Stimulated activated naive CD8-positive, alpha-beta T cell treated with anti-CD3 and anti-CD28 coated beads, Interleukin-15, amount 100 ng/mL, for 72 hours (primary cell): ENCODE measurements at regions not wholly inside any gene's neighbourhood (a gene's known extent, or its start where the extent isn't known, plus 50 kb on each side); places are given as distances from the start of the nearest gene placed in this dataset.

Source experiments
- ATAC-seq: fragments of 150-1000 bp; cut with Tn5 transposase; 2 replicates; pipeline ENCODE4 v1.10.0; 2021; ENCODE audit warnings: mild to moderate bottlenecking, moderate library complexity
- DNase-seq, 2 donors: peaks; one replicate each; pipeline ENCODE4 v3.0.0; 2021 to 2022
- H3K27ac Mint-ChIP-seq, 2 donors: one replicate each; pipeline ENCODE4 v1.8.0; 2022; ENCODE audit warnings: mild to moderate bottlenecking in 2 of 2, mixed read lengths in 2 of 2, moderate library complexity in 2 of 2
- H3K27me3 Mint-ChIP-seq: one replicate; pipeline ENCODE4 v1.8.0; 2022; ENCODE audit warnings: mixed read lengths
- H3K4me1 Mint-ChIP-seq: one replicate; pipeline ENCODE4 v1.8.0; 2022; ENCODE audit warnings: mild to moderate bottlenecking, mixed read lengths
- H3K4me3 Mint-ChIP-seq, 2 donors: one replicate each; pipeline ENCODE4 v1.8.0; 2022; ENCODE audit warnings: mild to moderate bottlenecking in 2 of 2, mixed read lengths in 2 of 2, moderate library complexity in 1 of 2
- H3K9me3 Mint-ChIP-seq, 2 donors: one replicate each; pipeline ENCODE4 v1.8.0; 2022; ENCODE audit warnings: mixed read lengths in 2 of 2

DNA sequence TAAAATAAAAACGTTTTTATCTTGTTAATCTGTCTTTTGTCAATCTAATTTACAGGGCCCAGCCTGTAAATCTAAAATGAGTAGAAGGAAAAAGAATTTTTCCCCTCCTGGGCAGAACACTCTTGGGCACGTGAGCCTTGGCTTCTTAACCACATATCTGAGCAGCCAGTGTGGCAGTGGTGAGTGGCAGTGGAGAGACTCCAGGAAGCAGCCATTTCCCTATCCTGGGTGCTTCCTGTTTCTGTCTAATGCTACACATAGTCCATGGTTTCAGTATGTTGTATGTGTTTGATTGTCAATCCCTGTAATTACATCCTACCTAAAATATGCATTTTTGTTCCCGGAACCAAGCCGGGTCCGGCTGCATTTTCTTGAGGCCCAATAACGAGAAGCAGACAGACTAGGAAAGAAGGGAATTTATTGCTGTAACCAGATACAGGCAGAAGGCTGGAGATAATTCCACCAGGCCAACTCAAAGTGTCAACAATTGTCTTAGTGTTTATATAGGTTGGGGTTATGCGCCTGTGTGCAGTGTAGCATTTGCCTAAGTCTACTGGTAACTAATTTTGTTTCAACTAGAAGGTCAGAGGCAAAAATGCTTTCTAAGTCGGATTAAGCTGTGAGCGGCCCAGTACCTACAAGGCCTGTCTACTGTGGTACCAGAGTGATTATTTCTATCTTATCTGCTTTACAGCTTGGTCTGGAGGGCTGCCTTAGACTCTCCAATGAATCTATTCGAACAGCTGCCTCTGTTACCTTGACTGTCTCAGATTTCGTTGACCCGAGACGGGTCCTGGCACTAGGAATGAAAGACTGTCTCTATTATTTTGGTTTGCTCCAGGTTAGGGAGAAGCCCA, 82.4 kb upstream of the RESF1 start:
- Mint-ChIP-seq H3K9me3 (peaks cover 29 to 40% of the 10 kb centered on the region in 2 donors), H3K27me3 (no peaks in the 10 kb centered on the region), H3K27ac (peak overlapping the region; percentile 49 to 59), H3K4me1 (peaks cover 26% of the 10 kb centered on the region), H3K4me3 (no peak overlapping the region)
- no peak for DNase-seq
- ATAC-seq = no peak

DNA sequence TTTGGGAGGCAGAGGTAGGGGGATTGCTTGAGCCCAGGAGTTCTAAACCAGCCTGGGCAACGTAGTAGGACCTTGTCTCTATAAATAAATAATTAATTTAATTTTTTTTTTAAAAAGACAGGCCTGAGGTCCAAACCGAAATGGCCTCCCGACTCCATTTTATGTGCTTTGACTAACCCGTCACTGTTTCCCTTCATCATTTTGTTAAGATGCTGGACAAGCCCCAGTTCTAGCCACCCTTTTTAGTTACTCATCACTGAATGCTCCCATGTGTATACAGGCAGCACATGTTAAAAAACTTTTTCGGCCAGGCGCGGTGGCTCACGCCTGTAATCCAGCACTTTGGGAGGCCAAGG, 83.6 kb upstream of the RESF1 start:
- H3K4me3 Mint-ChIP-seq = peak overlapping the region; percentile 81 to 84
- peak overlapping the region; percentile 100 for H3K27ac Mint-ChIP-seq
- peaks cover 26% of the 10 kb centered on the region for H3K4me1 Mint-ChIP-seq
- H3K9me3 Mint-ChIP-seq = peaks cover 29 to 47% of the 10 kb centered on the region in 2 donors
- no peak for ATAC-seq
- DNase-seq = no peak
- H3K27me3 Mint-ChIP-seq = no peaks in the 10 kb centered on the region

DNA sequence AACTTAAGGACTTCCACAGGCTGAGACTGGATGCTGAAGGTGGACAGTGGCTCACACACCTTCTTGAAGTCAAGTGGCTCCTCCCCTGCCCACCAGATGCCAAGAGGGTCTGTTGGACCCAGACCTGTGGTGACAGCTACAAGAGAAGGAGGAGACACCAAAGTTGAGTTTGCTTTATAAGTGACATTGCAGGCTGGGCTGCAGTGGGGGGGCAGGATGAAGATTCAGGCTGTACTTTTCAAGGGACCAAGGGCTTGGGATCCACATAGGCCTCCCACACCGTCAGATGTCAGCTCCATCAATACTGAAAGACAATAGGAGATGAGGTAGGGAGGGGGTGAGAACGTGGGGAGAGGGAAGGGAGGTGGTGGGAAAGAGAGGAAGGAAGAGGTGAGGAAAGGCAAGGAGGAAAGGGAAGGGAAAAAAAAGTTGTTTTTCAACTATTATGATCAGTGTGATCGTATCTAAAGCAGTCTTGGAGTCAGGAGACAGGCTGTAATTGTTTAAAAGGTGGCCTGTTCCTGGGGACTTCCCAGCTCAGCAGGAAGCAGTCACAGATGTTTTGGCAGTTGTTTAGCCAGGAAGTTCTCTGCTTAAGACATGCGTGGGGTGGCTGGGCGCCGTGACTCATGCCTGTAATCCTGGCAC, 84.1 kb upstream of the RESF1 start:
- no peaks in the 10 kb centered on the region for H3K27me3 Mint-ChIP-seq
- peak overlapping the region; percentile 81 to 84 for H3K4me3 Mint-ChIP-seq
- peaks cover 26% of the 10 kb centered on the region for H3K4me1 Mint-ChIP-seq
- DNase-seq (peak; percentile 49 to 80), ATAC-seq (peak; percentile 98)
- H3K27ac Mint-ChIP-seq = peak overlapping the region; percentile 100
- H3K9me3 Mint-ChIP-seq = peaks cover 27 to 47% of the 10 kb centered on the region in 2 donors

DNA sequence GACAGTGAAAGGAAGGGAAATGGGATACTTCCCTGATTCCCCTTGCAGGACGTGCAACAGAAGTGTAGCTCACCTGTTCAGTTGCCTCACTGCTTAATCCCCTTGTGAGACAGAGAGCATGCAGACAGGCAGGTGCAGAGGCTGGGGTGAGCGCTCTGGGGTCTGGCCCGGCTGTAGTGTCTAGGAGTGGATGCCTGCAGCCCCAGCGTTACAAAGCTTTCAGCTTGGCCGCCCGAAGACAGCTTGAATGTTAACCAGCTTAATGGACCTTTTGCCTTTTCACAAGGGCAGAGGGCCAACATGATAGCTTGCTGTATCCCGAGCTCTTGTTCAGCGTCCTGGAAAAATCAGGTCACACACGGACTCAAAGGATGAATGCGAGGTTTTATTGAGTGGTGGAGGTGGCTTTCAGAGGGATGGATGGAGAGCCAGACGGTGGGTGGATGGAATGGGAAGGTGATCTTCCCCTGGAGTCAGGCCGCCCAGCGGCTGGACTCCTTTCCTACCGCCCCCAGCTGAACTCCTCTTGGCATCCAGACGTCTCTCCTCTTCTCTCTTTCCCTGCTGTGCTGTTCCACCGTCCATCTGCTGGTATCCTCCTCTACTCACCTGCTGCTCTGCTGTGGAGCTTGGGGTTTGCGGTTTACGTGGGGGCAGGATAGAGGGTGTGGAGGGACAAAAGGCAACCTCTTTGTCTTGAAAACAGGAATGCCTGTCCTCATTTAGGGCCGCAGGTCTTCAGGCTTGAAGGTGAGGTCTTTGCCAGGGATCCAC, 86.2 kb upstream of the RESF1 start:
- H3K27ac Mint-ChIP-seq = peak overlapping the region in 1 of 2 donors; percentile 49
- peaks cover 28% of the 10 kb centered on the region for H3K4me1 Mint-ChIP-seq
- no peak overlapping the region for H3K4me3 Mint-ChIP-seq
- H3K27me3 Mint-ChIP-seq = no peaks in the 10 kb centered on the region
- H3K9me3 Mint-ChIP-seq = peaks cover 13 to 37% of the 10 kb centered on the region in 2 donors
- DNase-seq = no peak
- no peak for ATAC-seq

DNA sequence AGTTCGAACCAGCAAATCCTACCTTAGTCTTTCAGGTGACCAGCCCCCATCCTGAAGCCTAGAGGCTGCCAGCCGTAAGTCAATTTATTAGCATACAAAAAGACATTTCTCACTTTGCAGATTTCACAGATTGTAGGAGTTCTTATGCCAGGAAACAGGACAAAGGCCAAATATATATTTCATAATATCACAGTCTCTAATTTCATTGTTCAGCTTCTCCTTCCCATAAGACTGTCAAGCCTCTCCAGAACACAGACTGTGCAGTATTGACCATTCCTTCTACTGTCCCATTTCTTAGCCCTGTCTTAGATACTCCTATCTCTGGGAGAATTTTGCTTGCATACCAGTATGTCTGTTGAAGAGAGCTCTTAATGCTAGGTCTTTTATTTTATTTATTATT, 89.2 kb upstream of the RESF1 start:
- Mint-ChIP-seq H3K9me3 (peaks cover 12 to 33% of the 10 kb centered on the region in 2 donors), H3K27ac (no peak overlapping the region), H3K4me3 (no peak overlapping the region), H3K27me3 (no peaks in the 10 kb centered on the region), H3K4me1 (peaks cover 23% of the 10 kb centered on the region)
- ATAC-seq (no peak), DNase-seq (no peak)

DNA sequence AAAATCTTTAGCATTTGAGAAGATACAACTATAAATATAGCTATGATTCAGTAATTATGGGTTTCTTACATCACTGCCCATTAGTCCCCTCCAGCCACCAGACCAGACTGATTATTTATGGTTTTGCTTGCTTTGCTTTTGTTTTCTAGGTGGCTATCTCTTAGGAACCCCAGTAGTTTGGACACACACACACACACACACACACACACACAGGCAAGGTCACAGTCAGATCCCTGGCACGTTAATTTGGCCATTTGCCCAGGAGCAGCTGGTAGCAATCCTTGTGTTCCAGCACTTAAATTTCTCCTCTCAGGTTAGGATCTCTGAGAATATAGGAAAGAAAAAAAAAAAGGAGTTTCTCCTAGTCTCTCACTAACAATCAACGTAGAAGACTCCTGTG, 90.2 kb upstream of the RESF1 start:
- Mint-ChIP-seq H3K4me3 (no peak overlapping the region), H3K4me1 (peaks cover 13% of the 10 kb centered on the region), H3K27me3 (no peaks in the 10 kb centered on the region), H3K9me3 (peaks cover 6 to 23% of the 10 kb centered on the region in 2 donors), H3K27ac (no peak overlapping the region)
- DNase-seq (no peak), ATAC-seq (no peak)

DNA sequence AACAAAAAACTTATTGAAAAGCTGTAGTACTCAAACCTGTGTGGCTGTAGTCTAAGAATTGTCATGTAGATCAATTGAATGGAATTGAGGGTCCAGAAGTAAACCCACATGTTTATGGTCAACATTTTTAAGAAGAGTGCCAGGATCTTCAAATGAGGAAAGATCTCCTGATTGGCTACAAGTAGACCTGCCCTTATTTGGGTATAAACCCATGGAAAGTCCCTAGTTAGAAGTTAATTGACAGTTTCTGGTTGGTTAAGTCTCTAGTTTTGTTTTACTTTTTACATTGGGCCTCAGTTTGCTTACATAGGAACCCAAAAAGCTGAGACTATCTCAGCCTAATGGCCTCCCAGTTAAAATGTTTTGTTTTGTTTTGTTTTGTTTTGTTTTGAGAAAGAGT, 91.9 kb upstream of the RESF1 start:
- H3K4me3 Mint-ChIP-seq = no peak overlapping the region
- H3K27me3 Mint-ChIP-seq = no peaks in the 10 kb centered on the region
- ATAC-seq (no peak), DNase-seq (no peak)
- H3K4me1 Mint-ChIP-seq = peaks cover 11% of the 10 kb centered on the region
- H3K27ac Mint-ChIP-seq = peak overlapping the region in 1 of 2 donors; percentile 65
- H3K9me3 Mint-ChIP-seq = peaks cover 1 to 9% of the 10 kb centered on the region in 2 donors

DNA sequence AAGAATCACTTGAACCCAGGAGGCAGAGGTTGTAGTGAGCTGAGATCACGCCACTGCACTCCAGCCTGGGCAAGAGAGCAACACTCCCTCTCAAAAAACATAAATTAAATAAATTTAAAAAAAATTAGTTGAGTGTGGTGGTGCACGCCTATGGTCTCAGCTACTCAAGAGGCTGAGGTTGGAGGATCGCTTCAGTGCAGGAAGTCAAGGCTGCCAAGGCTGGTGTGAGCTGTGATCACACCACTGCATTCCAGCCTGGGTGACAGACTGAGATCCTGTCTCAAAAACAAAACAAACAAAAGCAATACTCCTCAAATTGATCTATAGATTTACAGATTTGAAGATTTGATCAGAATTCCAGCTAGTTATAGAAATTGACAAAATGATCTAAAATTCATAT, 92.7 kb upstream of the RESF1 start:
- DNase-seq = no peak
- peaks cover 15% of the 10 kb centered on the region for H3K4me1 Mint-ChIP-seq
- H3K9me3 Mint-ChIP-seq = peaks cover 0 to 5% of the 10 kb centered on the region in 2 donors
- H3K27ac Mint-ChIP-seq = no peak overlapping the region
- H3K27me3 Mint-ChIP-seq = no peaks in the 10 kb centered on the region
- ATAC-seq = no peak
- no peak overlapping the region for H3K4me3 Mint-ChIP-seq

DNA sequence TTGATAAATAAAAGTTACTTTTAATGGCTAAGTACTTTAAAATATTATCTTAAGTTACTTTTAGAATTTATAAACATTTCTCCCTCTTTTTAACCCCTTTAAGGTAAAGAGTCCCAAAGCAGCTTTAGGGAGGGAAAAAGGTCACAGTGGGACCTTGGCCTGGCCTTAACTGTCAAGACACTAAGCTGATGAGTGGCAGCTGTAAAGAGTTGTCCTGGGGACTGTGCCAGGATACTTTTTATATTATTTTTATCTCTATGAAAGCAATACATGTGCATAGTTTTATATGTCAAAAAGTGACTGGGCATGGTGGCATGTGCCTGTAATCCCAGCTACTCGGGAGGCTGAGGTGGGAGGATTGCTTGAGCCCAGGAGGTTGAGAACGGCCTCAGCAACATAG, 94.2 kb upstream of the RESF1 start:
- ATAC-seq (no peak), DNase-seq (no peak)
- H3K27me3 Mint-ChIP-seq = no peaks in the 10 kb centered on the region
- no peak overlapping the region for H3K4me3 Mint-ChIP-seq
- H3K27ac Mint-ChIP-seq = no peak overlapping the region
- H3K4me1 Mint-ChIP-seq = peaks cover 21% of the 10 kb centered on the region
- H3K9me3 Mint-ChIP-seq = peaks cover 0 to 6% of the 10 kb centered on the region in 2 donors

DNA sequence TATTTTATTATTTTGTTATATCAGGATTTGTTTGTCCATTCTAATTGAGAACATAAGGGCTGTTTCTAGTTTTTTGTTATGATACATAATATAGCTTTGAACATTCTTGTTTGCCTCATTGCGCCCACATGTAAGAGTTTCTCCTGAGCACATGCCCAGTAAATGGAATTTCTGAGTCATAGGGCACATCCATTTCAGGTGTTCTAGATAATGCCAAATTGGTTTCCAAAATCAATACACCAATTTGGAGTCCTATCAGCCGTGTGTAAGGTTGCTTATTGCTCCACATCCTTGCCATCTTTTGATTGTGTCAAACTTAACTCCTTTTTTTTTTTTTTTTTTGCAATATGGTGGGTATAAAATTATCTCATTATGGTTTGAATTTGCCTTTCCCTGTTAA, 97.9 kb upstream of the RESF1 start:
- no peaks in the 10 kb centered on the region for H3K27me3 Mint-ChIP-seq
- no peak for ATAC-seq
- H3K4me3 Mint-ChIP-seq = no peak overlapping the region

DNA sequence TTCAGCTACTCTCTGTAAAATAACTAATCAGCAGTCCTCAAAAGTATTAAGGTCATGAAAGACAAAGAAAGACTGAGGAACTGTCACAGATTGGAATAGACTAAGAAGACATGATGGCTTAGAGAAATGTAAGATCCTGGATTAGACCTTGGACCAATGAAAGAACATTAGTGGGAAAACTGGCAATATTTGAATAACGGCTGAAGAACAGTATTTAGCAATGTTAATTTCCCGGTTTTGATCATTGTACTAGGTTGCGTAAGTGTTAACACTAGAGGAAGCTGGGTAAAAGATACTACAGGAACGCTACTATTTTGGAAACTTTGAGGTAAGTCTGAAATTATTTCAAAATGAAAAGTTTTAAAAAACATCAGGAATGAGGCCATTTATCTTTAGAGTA, 98.8 kb upstream of the RESF1 start:
- peaks cover 19% of the 10 kb centered on the region for H3K4me1 Mint-ChIP-seq
- H3K27me3 Mint-ChIP-seq = no peaks in the 10 kb centered on the region
- DNase-seq (no peak), ATAC-seq (no peak)
- H3K27ac Mint-ChIP-seq = no peak overlapping the region
- peaks cover 0 to 14% of the 10 kb centered on the region in 2 donors for H3K9me3 Mint-ChIP-seq
- no peak overlapping the region for H3K4me3 Mint-ChIP-seq

More for the DNA sequence above, 97.9 kb upstream of the RESF1 start:
- Mint-ChIP-seq H3K4me1 (peaks cover 19% of the 10 kb centered on the region), H3K27ac (peak overlapping the region in 1 of 2 donors; percentile 78), H3K9me3 (peaks cover 0 to 14% of the 10 kb centered on the region in 2 donors)
- no peak for DNase-seq

DNA sequence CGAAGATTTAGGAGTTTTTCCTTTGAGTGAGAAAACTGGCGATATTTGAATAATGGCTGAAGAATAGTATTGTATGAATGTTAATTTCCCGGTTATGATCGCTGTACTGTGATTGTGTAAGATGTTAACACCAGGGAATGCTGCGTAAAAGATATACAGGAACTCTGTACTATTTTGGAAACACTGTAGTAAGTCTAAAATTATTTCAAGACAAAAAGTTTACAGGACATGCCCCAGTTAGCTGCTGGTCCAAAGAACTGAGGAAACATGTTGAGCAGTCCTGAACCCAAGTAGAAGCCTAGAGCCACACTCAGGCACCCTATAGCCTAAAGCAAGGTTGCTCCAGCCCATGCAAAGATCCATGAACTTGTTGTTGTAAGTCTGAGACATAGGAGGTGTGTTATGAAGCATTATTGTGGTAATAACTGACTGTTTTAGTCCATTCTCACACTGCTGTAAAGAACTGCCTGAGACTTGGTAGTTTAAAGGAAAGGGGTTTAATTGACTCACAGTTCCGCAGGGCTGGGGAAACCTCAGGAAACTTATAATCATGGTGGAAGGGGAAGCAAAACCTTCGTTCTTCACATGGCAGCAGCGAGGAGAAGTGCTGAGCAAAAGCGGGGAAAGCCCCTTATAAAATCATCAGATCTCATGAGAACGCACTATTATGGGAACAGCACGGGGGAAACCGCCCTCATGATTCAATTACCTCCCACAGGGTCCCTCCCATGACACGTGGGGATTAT, 99.8 kb upstream of the RESF1 start:
- no peak overlapping the region for H3K4me3 Mint-ChIP-seq
- no peaks in the 10 kb centered on the region for H3K27me3 Mint-ChIP-seq
- DNase-seq (no peak), ATAC-seq (peak; percentile 50)
- H3K9me3 Mint-ChIP-seq = peaks cover 0 to 14% of the 10 kb centered on the region in 2 donors
- peaks cover 19% of the 10 kb centered on the region for H3K4me1 Mint-ChIP-seq
- no peak overlapping the region for H3K27ac Mint-ChIP-seq

DNA sequence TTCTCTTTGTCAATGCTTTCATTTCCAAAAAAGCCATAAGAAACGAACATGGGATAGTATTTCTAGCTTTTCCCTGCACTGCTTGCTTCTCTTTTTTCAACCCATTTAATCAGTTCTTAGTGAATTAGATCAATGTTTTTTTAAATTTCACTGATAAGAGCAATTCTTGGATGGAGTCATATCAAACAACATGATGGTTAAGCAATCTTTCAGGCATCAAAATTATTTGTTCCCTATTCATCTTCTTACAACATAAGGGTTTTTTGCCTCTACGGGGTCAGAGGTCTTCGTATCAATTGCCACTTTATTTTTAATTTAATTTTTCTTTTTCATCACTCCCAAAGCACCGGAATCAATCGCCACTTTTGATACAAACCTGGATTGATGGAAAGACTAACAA, 103.8 kb upstream of the RESF1 start:
- peaks cover 11% of the 10 kb centered on the region for H3K4me1 Mint-ChIP-seq
- DNase-seq (no peak), ATAC-seq (no peak)
- no peaks in the 10 kb centered on the region for H3K27me3 Mint-ChIP-seq
- H3K9me3 Mint-ChIP-seq = peaks cover 25 to 41% of the 10 kb centered on the region in 2 donors
- H3K4me3 Mint-ChIP-seq = no peak overlapping the region
- no peak overlapping the region for H3K27ac Mint-ChIP-seq

DNA sequence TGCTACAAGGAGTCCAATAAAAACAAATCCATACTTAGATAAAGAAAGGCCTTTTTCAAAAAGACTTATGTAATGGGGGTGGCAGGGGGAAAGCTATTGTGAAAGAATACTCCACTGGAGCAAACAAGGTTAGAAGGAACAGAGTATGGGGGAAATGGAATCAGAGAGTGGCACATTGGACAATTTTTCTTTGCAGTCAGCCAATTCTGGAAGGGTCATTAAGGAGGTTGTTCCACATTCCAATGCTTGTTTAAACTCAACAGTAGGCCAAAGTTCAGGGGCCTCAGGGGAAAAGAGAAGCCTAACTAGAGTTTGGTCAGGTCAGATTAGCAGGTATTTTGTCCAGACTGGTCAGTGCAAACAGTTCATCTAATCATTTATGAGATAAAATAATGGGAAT, 105.2 kb upstream of the RESF1 start:
- no peak overlapping the region for H3K4me3 Mint-ChIP-seq
- no peaks in the 10 kb centered on the region for H3K4me1 Mint-ChIP-seq
- peaks cover 25 to 28% of the 10 kb centered on the region in 2 donors for H3K9me3 Mint-ChIP-seq
- no peak for ATAC-seq
- DNase-seq = no peak
- H3K27me3 Mint-ChIP-seq = no peaks in the 10 kb centered on the region
- no peak overlapping the region for H3K27ac Mint-ChIP-seq

DNA sequence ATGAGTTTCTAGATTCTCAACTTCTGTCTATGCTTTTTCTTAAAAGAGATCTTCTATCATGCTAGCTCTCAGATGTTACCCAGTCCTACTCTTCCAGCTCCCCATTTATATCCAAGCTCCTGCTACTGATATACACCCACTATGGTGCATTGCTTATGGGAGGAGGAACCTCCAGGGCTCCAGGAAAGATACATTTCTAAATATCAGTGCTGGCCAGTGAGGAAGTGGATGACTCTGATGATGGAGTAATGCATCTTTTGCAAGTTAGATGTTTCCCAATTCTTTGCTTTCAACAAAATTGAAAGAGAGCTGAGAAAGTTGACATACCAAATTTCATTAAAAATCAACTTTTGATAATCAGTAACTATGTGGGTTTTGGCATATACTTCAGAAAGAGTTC, 105.7 kb upstream of the RESF1 start:
- H3K27me3 Mint-ChIP-seq = no peaks in the 10 kb centered on the region
- no peak overlapping the region for H3K27ac Mint-ChIP-seq
- H3K4me1 Mint-ChIP-seq = no peaks in the 10 kb centered on the region
- no peak overlapping the region for H3K4me3 Mint-ChIP-seq
- H3K9me3 Mint-ChIP-seq = peaks cover 25 to 28% of the 10 kb centered on the region in 2 donors
- DNase-seq = no peak
- no peak for ATAC-seq
